ENCODE measurements at regions not wholly inside any gene's neighbourhood (a gene's known extent, or its start where the extent isn't known, plus 50 kb on each side); places are given as distances from the start of the nearest gene placed in this dataset.

DNA sequence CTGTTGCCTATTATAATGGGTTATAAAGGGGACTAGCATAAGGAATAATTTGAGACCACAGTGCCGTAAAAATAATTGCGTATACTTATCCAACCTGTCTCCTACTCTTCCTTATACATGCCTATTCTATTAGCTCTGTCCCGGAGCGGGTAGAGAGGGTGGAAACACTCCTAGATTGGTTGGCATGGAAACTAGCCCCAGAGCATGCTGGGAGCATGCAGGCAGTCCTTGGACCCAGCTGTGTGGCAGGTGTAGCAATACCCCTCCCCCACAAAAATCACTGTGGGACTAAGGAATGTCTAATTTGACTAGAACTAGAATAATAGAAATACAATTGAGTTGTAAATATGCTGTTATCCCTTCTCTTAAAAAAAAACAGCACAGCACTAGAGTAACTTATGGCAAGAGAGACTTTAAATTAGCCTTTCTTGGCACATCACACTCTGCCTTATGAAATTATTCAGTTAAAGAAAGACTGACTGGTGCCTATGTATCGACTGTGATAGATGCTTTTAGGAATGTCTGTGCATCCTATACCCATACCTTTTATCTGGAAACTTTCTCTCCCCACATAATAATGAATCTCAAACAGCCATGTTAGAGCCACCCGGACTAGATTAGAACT lies 244.0 kb upstream of the DAAM1 start:
- H3K9me3 ChIP-seq (ENCODE audit: control insufficient read depth, low read depth, low read length), result no peaks in the 10 kb centered on the region
- no peak overlapping the region for H3K4ac ChIP-seq (ENCODE audit: low read depth, low read length)
- H3K9ac ChIP-seq (ENCODE audit: extremely low read depth, insufficient read length, low read length), result no peak overlapping the region
- no peaks in the 10 kb centered on the region for H3K79me1 ChIP-seq (ENCODE audit: insufficient read depth, low read depth, low read length, poor library complexity, severe bottlenecking)
- H3K4me1 ChIP-seq (ENCODE audit: insufficient read depth, low read length), result peaks cover 2% of the 10 kb centered on the region; the same call in 1 of the 2 replicates
- H3K27ac ChIP-seq (ENCODE audit: insufficient read length, low read depth, low read length), result no peak overlapping the region
- H3T11ph ChIP-seq (ENCODE audit: low read length), result no peak overlapping the region
- H2BK15ac ChIP-seq (ENCODE audit: low read depth, low read length), result no peak overlapping the region
- H3K79me2 ChIP-seq (ENCODE audit: insufficient read depth, low read length), result no peaks in the 10 kb centered on the region
- Mint-ChIP-seq H3K27me3 (ENCODE audit: low read depth) (no peaks in the 10 kb centered on the region), H3K27ac (no peak overlapping the region), H3K36me3 (ENCODE audit: insufficient read depth in 1 of 3, low read depth in 3 of 3) (no peaks in the 10 kb centered on the region; a peak in 1 of 7 replicates), H3K4me1 (peaks cover 7 to 19% of the 10 kb centered on the region in 2 experiments), H3K9me3 (no peaks in the 10 kb centered on the region; a peak in 1 of 5 replicates), H3K4me3 (no peak overlapping the region)
- no CpG with 5 or more reads among the region's 6 CpGs for WGBS (ENCODE audit: extremely low coverage, insufficient read length, low lambda C conversion rate)
- H3K27me3 ChIP-seq (ENCODE audit: insufficient read depth, low read length), result no peaks in the 10 kb centered on the region
- H2AK5ac ChIP-seq (ENCODE audit: insufficient read length, low read length), result no peak overlapping the region
- no peak overlapping the region for H3K4me2 ChIP-seq (ENCODE audit: insufficient read depth, insufficient read length, low read length)
- H2BK12ac ChIP-seq (ENCODE audit: insufficient read length, low read depth, low read length), result no peak overlapping the region
- no peak for DNase-seq
- TF ChIP-seq, protein P1, sequence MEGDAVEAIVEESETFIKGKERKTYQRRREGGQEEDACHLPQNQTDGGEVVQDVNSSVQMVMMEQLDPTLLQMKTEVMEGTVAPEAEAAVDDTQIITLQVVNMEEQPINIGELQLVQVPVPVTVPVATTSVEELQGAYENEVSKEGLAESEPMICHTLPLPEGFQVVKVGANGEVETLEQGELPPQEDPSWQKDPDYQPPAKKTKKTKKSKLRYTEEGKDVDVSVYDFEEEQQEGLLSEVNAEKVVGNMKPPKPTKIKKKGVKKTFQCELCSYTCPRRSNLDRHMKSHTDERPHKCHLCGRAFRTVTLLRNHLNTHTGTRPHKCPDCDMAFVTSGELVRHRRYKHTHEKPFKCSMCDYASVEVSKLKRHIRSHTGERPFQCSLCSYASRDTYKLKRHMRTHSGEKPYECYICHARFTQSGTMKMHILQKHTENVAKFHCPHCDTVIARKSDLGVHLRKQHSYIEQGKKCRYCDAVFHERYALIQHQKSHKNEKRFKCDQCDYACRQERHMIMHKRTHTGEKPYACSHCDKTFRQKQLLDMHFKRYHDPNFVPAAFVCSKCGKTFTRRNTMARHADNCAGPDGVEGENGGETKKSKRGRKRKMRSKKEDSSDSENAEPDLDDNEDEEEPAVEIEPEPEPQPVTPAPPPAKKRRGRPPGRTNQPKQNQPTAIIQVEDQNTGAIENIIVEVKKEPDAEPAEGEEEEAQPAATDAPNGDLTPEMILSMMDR (conservative IDR thresholded peaks at IDR 0.05), result no peak
- H3K14ac ChIP-seq (ENCODE audit: insufficient read depth, low read length), result no peak overlapping the region
- H4K8ac ChIP-seq (replicated peaks; ENCODE audit: insufficient read length, low read depth, low read length), result no peak overlapping the region
- no peaks in the 10 kb centered on the region for H3K23me2 ChIP-seq (ENCODE audit: insufficient read length, low read depth, low read length, poor library complexity, severe bottlenecking)
- no peak overlapping the region for H2BK5ac ChIP-seq (ENCODE audit: insufficient read length, low read length)
- H4K5ac ChIP-seq (ENCODE audit: insufficient read length, low read depth, low read length), result no peak overlapping the region
- H2BK20ac ChIP-seq (ENCODE audit: low read depth, low read length, poor library complexity, severe bottlenecking), result no peak overlapping the region
- no peak overlapping the region for H2AFZ ChIP-seq (ENCODE audit: low read length)
- no peak overlapping the region for H3K18ac ChIP-seq (ENCODE audit: insufficient read length, low read depth, low read length)
- no peaks in the 10 kb centered on the region for H4K20me1 ChIP-seq (ENCODE audit: control insufficient read depth, insufficient read depth, insufficient read length)
- no peak overlapping the region for H3K23ac ChIP-seq (ENCODE audit: insufficient read length, low read depth, low read length)
- no peak overlapping the region for H3K56ac ChIP-seq (ENCODE audit: insufficient read length, low read depth, low read length)
- H4K91ac ChIP-seq (ENCODE audit: insufficient read length, low read depth, low read length), result no peak overlapping the region
- no peak overlapping the region for H2BK120ac ChIP-seq (ENCODE audit: low read depth, low read length, poor library complexity, severe bottlenecking)
